AG04449 (cell line): ENCODE measurements at regions not wholly inside any gene's neighbourhood (a gene's known extent, or its start where the extent isn't known, plus 50 kb on each side); places are given as distances from the start of the nearest gene placed in this dataset.

Source experiments
- CTCF ChIA-PET: fragments of 350-600 bp; formaldehyde crosslinking; extraction: SDS; loops from one replicate; lab custom pipeline; 2021; ENCODE audit warnings: antibody characterized with exemption; lab: Yijun Ruan, JAX
- POLR2A ChIA-PET: fragments of 400-600, 350-600 bp; formaldehyde crosslinking; extraction: SDS; loops from one replicate; lab custom pipeline; 2020; ENCODE audit warnings: antibody characterized with exemption, inconsistent platforms; lab: Yijun Ruan, JAX
- DNase-seq: peaks from one replicate; pipeline ENCODE4 v3.0.0-alpha.2; 2010; ENCODE audit warnings: low read depth, low spot score
- H3K4me3 ChIP-seq: 2 replicates; pipeline ENCODE4 v1.5.1; 2011; ENCODE audit warnings: low read depth, mild to moderate bottlenecking, control low read depth, low read length
- CTCF ChIP-seq: IDR thresholded peaks from one replicate; pipeline ENCODE4 v1.5.1; 2011; ENCODE audit warnings: mild to moderate bottlenecking, moderate library complexity, low read length, control low read depth, inconsistent platforms; ENCODE audit not compliant: insufficient read depth; ENCODE audit errors: missing control alignments

DNA sequence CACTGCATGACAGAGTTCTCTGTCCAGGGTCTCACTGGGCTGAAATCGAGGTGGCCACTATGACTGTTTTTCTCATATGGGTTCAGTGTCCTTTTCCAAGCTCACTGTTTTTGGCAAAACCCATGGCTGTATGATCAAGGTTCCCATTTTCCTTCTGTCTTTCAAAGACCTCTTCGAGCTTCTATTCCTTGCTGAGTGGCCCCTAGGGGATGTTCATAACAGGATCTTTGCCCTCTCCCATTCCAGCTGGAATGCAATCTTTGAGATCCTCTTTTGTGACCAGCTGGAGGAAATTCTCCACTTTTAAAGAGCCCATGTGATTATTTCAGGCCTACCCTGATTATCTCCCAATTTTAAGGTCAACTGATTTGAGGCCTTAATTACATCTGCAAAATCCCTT is 572.5 kb upstream of the SLC10A2 start:
- DNase-seq = no peak
- CTCF ChIA-PET = no interaction called here
- no peak for TF ChIP-seq CTCF
- POLR2A ChIA-PET = no interaction called here
- no peak overlapping the region for H3K4me3 ChIP-seq

DNA sequence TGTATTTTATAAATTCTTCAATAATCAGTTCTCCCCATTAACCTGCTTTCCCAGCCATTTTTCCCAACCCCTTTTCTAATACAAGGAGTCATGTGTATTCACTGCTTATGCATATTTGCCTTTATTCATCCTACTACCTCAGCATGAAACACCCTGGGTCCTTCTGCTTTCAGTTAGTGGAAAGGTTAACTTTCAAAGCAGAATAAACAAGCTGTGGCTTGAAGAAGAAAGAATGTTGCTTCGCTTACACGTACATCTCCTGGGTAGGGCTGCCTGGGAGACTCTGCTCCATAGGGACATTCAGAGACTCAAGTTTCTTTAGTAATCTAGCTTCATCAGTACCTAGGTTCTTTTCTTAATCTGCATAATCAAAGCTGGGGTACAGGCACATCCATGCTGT is 567.8 kb upstream of the SLC10A2 start:
- no peak overlapping the region for H3K4me3 ChIP-seq
- no peak for DNase-seq
- TF ChIP-seq CTCF = no peak
- CTCF ChIA-PET = no interaction called here
- POLR2A ChIA-PET = no interaction called here

DNA sequence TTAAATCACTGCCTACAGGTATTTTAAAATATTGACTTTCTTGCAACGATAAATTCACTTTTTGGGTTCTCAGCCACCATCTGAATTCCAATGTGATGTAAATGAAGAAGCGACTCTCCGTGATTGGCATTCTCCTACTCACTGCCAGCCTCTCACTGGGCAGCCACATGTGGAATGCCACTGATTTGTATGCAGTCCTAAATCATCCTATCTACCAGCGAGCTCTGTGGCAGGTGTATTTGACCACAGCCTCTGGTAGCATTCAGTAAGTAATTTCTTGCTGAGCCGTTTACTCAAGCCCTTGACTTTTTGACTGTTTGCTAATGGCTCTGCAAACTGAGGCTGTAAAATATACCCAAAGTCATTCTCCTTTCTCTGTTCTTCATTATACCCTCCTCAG is 559.0 kb upstream of the SLC10A2 start:
- ChIA-PET CTCF (no interaction called here), POLR2A (no interaction called here)
- TF ChIP-seq CTCF = no peak
- no peak for DNase-seq
- H3K4me3 ChIP-seq = no peak overlapping the region

DNA sequence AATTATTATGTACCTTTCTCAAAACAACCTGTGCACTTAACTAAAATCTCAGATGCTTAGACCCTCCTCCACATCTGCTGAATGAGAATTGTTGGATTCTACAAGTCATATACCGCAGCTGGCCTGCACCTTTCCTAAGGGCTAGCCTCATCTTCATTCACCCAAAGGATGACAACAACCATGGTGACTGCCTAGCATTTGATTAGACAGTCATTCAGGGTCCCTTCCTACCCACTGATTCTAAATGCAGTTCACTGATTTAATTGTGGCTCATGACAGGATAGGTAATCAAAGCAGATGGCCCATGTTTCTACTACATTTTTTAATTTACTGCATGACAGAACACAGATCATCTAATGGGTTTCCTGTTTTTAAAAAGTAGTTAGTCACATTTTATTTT is 551.9 kb upstream of the SLC10A2 start:
- TF ChIP-seq CTCF = no peak
- no peak overlapping the region for H3K4me3 ChIP-seq
- CTCF ChIA-PET = no interaction called here
- DNase-seq = no peak
- POLR2A ChIA-PET = no interaction called here

- no peak for DNase-seq
- no peak for TF ChIP-seq CTCF
- ChIA-PET POLR2A (no interaction called here), CTCF (no interaction called here)
- H3K4me3 ChIP-seq = no peak overlapping the region
Observed at GRCh38 chr13:103615771-103616170, 549.6 kb upstream of the SLC10A2 start.

- TF ChIP-seq CTCF = no peak
- no peak overlapping the region for H3K4me3 ChIP-seq
- ChIA-PET POLR2A (no interaction called here), CTCF (no interaction called here)
- DNase-seq = no peak
Observed at GRCh38 chr13:103614761-103615160, 548.5 kb upstream of the SLC10A2 start.

DNA sequence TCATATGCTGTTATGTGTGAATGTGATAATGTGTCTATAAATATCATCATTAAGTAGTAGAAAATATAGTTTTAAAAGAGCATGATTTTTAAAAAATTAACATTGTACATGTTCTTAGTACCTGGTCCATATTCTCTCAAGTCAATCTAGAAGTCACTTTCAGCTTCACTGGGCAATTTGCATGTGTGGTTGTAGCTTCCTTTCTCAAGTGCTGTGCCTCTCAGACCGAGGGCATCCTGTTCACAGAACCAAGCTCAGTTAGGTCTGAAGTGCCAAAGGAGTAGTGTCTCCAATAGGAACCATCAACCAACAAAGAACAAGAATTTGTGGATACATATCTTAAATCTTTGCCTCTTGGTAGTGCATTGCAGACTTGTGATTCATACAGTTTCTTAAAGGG is 541.8 kb upstream of the SLC10A2 start:
- no peak for DNase-seq
- TF ChIP-seq CTCF = no peak
- no peak overlapping the region for H3K4me3 ChIP-seq
- POLR2A ChIA-PET = no interaction called here
- CTCF ChIA-PET = no interaction called here
